ENCODE measurements at regions not wholly inside any gene's neighbourhood (a gene's known extent, or its start where the extent isn't known, plus 50 kb on each side); places are given as distances from the start of the nearest gene placed in this dataset.

GRCh38 chr1:87252406-87252805 is 76.3 kb upstream of the LMO4 start:
- no CpG with 5 or more reads among the region's 2 CpGs for whole genome bisulfite sequencing (ENCODE audit: extremely low coverage, insufficient read length, low lambda C conversion rate)
- no peak overlapping the region for H3T11ph ChIP-seq (ENCODE audit: low read length)
- H2BK120ac ChIP-seq (ENCODE audit: low read depth, low read length, poor library complexity, severe bottlenecking): no peak overlapping the region
- H3K9me3 ChIP-seq (ENCODE audit: control insufficient read depth, low read depth, low read length): no peaks in the 10 kb centered on the region
- H3K18ac ChIP-seq (ENCODE audit: insufficient read length, low read depth, low read length): no peak overlapping the region
- H4K91ac ChIP-seq (ENCODE audit: insufficient read length, low read depth, low read length): no peak overlapping the region
- Mint-ChIP-seq H3K4me3 (no peak overlapping the region), H3K27ac (no peak overlapping the region), H3K36me3 (ENCODE audit: insufficient read depth in 1 of 3, low read depth in 3 of 3) (peaks cover 0 to 8% (median 1%) of the 10 kb centered on the region in 3 experiments; a peak in 4 of 7 replicates), H3K27me3 (ENCODE audit: low read depth) (no peaks in the 10 kb centered on the region), H3K9me3 (peaks cover 5% of the 10 kb centered on the region in 2 experiments; a peak in 2 of 5 replicates), H3K4me1 (peaks cover 0 to 14% of the 10 kb centered on the region in 2 experiments; a peak in 2 of 4 replicates)
- no peak overlapping the region for H3K27ac ChIP-seq (ENCODE audit: insufficient read length, low read depth, low read length)
- no peak overlapping the region for H2BK15ac ChIP-seq (ENCODE audit: low read depth, low read length)
- no peak overlapping the region for H3K9ac ChIP-seq (ENCODE audit: extremely low read depth, insufficient read length, low read length)
- H3K4me2 ChIP-seq (ENCODE audit: insufficient read depth, insufficient read length, low read length): no peak overlapping the region
- TF ChIP-seq CTCF (conservative IDR thresholded peaks at IDR 0.05): no peak
- no peak for DNase-seq
- H3K79me1 ChIP-seq (ENCODE audit: insufficient read depth, low read depth, low read length, poor library complexity, severe bottlenecking): no peaks in the 10 kb centered on the region
- no peak overlapping the region for H2BK20ac ChIP-seq (ENCODE audit: low read depth, low read length, poor library complexity, severe bottlenecking)
- no peak overlapping the region for H2BK12ac ChIP-seq (ENCODE audit: insufficient read length, low read depth, low read length)
- H3K27me3 ChIP-seq (ENCODE audit: insufficient read depth, low read length): no peaks in the 10 kb centered on the region
- no peak overlapping the region for H2AFZ ChIP-seq (ENCODE audit: low read length)
- no peak overlapping the region for H2AK5ac ChIP-seq (ENCODE audit: insufficient read length, low read length)
- H4K20me1 ChIP-seq (ENCODE audit: control insufficient read depth, insufficient read depth, insufficient read length): no peaks in the 10 kb centered on the region
- H4K5ac ChIP-seq (ENCODE audit: insufficient read length, low read depth, low read length): no peak overlapping the region
- no peaks in the 10 kb centered on the region for H3K4me1 ChIP-seq (ENCODE audit: insufficient read depth, low read length)
- H3K56ac ChIP-seq (ENCODE audit: insufficient read length, low read depth, low read length): no peak overlapping the region
- no peak overlapping the region for H3K4ac ChIP-seq (ENCODE audit: low read depth, low read length)
- H3K23me2 ChIP-seq (ENCODE audit: insufficient read length, low read depth, low read length, poor library complexity, severe bottlenecking): no peaks in the 10 kb centered on the region
- H4K8ac ChIP-seq (replicated peaks; ENCODE audit: insufficient read length, low read depth, low read length): no peak overlapping the region
- no peaks in the 10 kb centered on the region for H3K79me2 ChIP-seq (ENCODE audit: insufficient read depth, low read length)
- no peak overlapping the region for H2BK5ac ChIP-seq (ENCODE audit: insufficient read length, low read length)
- H3K23ac ChIP-seq (ENCODE audit: insufficient read length, low read depth, low read length): no peak overlapping the region
- no peak overlapping the region for H3K14ac ChIP-seq (ENCODE audit: insufficient read depth, low read length)
